Glutamatergic neuron (in vitro differentiated cells): ENCODE measurements at regions not wholly inside any gene's neighbourhood (a gene's known extent, or its start where the extent isn't known, plus 50 kb on each side); places are given as distances from the start of the nearest gene placed in this dataset.

Experiments
- DNase-seq: peaks from one replicate; pipeline ENCODE4 v3.0.0; 2022
- H3K27ac Mint-ChIP-seq: one replicate; pipeline ENCODE4 v1.8.0; 2020; ENCODE audit warnings: mild to moderate bottlenecking, mixed read lengths, inconsistent platforms; ENCODE audit not compliant: unreplicated experiment
- H3K27me3 Mint-ChIP-seq: one replicate; pipeline ENCODE4 v1.8.0; 2020; ENCODE audit warnings: mild to moderate bottlenecking, moderate library complexity, mixed read lengths, inconsistent platforms; ENCODE audit not compliant: unreplicated experiment
- H3K36me3 Mint-ChIP-seq: one replicate; pipeline ENCODE4 v1.8.0; 2020; ENCODE audit warnings: mild to moderate bottlenecking, mixed read lengths, inconsistent platforms; ENCODE audit not compliant: unreplicated experiment
- H3K4me1 Mint-ChIP-seq: one replicate; pipeline ENCODE4 v1.8.0; 2020; ENCODE audit warnings: mild to moderate bottlenecking, low read depth, mixed read lengths, inconsistent platforms; ENCODE audit not compliant: unreplicated experiment
- H3K4me3 Mint-ChIP-seq: one replicate; pipeline ENCODE4 v1.8.0; 2020; ENCODE audit warnings: mild to moderate bottlenecking, mixed read lengths, inconsistent platforms; ENCODE audit not compliant: unreplicated experiment
- H3K9me3 Mint-ChIP-seq: one replicate; pipeline ENCODE4 v1.8.0; 2020; ENCODE audit warnings: mild to moderate bottlenecking, moderate library complexity, mixed read lengths, inconsistent platforms; ENCODE audit not compliant: unreplicated experiment
- TF ChIP-seq, protein P1 (sequence below): fragments of 200-600 bp; sonication (generic); IDR thresholded peaks from one replicate; pipeline ENCODE4 v1.5.0; 2021; ENCODE audit not compliant: partially characterized antibody, unreplicated experiment

- Mint-ChIP-seq H3K27ac (no peak overlapping the region), H3K4me3 (no peak overlapping the region), H3K36me3 (no peaks in the 10 kb centered on the region), H3K4me1 (no peaks in the 10 kb centered on the region), H3K27me3 (no peaks in the 10 kb centered on the region), H3K9me3 (no peaks in the 10 kb centered on the region)
- TF ChIP-seq, protein P1, sequence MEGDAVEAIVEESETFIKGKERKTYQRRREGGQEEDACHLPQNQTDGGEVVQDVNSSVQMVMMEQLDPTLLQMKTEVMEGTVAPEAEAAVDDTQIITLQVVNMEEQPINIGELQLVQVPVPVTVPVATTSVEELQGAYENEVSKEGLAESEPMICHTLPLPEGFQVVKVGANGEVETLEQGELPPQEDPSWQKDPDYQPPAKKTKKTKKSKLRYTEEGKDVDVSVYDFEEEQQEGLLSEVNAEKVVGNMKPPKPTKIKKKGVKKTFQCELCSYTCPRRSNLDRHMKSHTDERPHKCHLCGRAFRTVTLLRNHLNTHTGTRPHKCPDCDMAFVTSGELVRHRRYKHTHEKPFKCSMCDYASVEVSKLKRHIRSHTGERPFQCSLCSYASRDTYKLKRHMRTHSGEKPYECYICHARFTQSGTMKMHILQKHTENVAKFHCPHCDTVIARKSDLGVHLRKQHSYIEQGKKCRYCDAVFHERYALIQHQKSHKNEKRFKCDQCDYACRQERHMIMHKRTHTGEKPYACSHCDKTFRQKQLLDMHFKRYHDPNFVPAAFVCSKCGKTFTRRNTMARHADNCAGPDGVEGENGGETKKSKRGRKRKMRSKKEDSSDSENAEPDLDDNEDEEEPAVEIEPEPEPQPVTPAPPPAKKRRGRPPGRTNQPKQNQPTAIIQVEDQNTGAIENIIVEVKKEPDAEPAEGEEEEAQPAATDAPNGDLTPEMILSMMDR: no peak
- no peak for DNase-seq
Observed at GRCh38 chr15:59945036-59945435, 59.1 kb upstream of the FOXB1 start.

- no peak for DNase-seq
- no peak overlapping the region for H3K4me3 Mint-ChIP-seq
- H3K27me3 Mint-ChIP-seq: no peaks in the 10 kb centered on the region
- H3K9me3 Mint-ChIP-seq: no peaks in the 10 kb centered on the region
- H3K4me1 Mint-ChIP-seq: no peaks in the 10 kb centered on the region
- TF ChIP-seq, protein P1: no peak
- no peaks in the 10 kb centered on the region for H3K36me3 Mint-ChIP-seq
- H3K27ac Mint-ChIP-seq: no peak overlapping the region
Observed at GRCh38 chr15:59941612-59942011, 62.5 kb upstream of the FOXB1 start.

GRCh38 chr15:59940928-59941327, 63.2 kb upstream of the FOXB1 start:
- Mint-ChIP-seq H3K27me3 (no peaks in the 10 kb centered on the region), H3K4me1 (no peaks in the 10 kb centered on the region), H3K4me3 (no peak overlapping the region), H3K9me3 (no peaks in the 10 kb centered on the region), H3K27ac (no peak overlapping the region), H3K36me3 (no peaks in the 10 kb centered on the region)
- TF ChIP-seq, protein P1: no peak
- no peak for DNase-seq

DNA sequence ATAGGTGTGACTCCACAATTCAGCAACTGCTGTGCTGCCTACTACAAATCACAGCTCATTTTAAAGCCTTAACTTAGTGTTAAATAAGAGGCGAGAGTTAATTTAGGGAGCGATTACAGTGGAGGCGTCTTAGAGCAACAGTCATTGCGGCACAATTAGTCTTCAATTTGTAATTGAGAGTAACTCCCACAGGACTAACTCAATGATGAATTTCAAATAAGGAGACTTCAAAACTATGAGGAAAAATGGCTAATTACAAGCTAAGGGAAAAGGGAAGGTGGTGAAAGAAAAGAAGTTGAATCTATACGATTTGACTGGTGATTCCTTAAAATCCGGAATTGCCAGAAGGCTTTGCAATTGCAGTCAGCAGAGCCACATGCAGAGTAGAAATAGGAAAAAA, 63.7 kb upstream of the FOXB1 start:
- no peaks in the 10 kb centered on the region for H3K27me3 Mint-ChIP-seq
- no peaks in the 10 kb centered on the region for H3K9me3 Mint-ChIP-seq
- no peak overlapping the region for H3K4me3 Mint-ChIP-seq
- TF ChIP-seq, protein P1: no peak
- H3K27ac Mint-ChIP-seq: no peak overlapping the region
- no peaks in the 10 kb centered on the region for H3K36me3 Mint-ChIP-seq
- DNase-seq: no peak
- no peaks in the 10 kb centered on the region for H3K4me1 Mint-ChIP-seq

GRCh38 chr15:59936741-59937140, 67.4 kb upstream of the FOXB1 start:
- no peak for DNase-seq
- TF ChIP-seq, protein P1: no peak
- Mint-ChIP-seq H3K4me1 (no peaks in the 10 kb centered on the region), H3K27me3 (no peaks in the 10 kb centered on the region), H3K4me3 (no peak overlapping the region), H3K36me3 (no peaks in the 10 kb centered on the region), H3K9me3 (no peaks in the 10 kb centered on the region), H3K27ac (no peak overlapping the region)
